ENCODE measurements at regions not wholly inside any gene's neighbourhood (a gene's known extent, or its start where the extent isn't known, plus 50 kb on each side); places are given as distances from the start of the nearest gene placed in this dataset.

- no peak overlapping the region for H3K4ac ChIP-seq (replicated peaks; ENCODE audit: insufficient read length, low read depth, low read length)
- H3K36me3 ChIP-seq (ENCODE audit: control insufficient read depth in 2 of 4, insufficient read depth in 4 of 4, low read length in 3 of 4): no peaks in the 10 kb centered on the region
- no peak overlapping the region for H4K91ac ChIP-seq (replicated peaks; ENCODE audit: insufficient read length, low read length)
- no peaks in the 10 kb centered on the region for H3K79me1 ChIP-seq (ENCODE audit: low read depth, low read length)
- no peak overlapping the region for H3K9ac ChIP-seq (replicated peaks in 1 of 4; ENCODE audit: extremely low read depth in 1 of 4, low read depth in 3 of 4, low read length in 3 of 4)
- ChIA-PET POLR2A (ENCODE audit: partially characterized antibody) (interaction anchor here (0.6 kb wide), 1 partner anchor 293 kb away, joined by 3 read pairs; no protein-coding TSS in a partner anchor), CTCF (ENCODE audit: partially characterized antibody) (no interaction called here)
- no peak overlapping the region for H3K27ac ChIP-seq (ENCODE audit: low read depth, low read length)
- H3K56ac ChIP-seq (replicated peaks; ENCODE audit: insufficient read length, low read depth, low read length): no peak overlapping the region
- TF ChIP-seq CBX8 (IDR thresholded peaks at IDR 0.05; ENCODE audit: borderline replicate concordance, low read depth, low read length) (no peak), HDAC6 (IDR thresholded peaks at IDR 0.05; ENCODE audit: low read depth, low read length) (no peak), TEAD4 (IDR thresholded peaks at IDR 0.05; ENCODE audit: low read depth, low read length) (no peak)
- TF ChIP-seq, protein P1, sequence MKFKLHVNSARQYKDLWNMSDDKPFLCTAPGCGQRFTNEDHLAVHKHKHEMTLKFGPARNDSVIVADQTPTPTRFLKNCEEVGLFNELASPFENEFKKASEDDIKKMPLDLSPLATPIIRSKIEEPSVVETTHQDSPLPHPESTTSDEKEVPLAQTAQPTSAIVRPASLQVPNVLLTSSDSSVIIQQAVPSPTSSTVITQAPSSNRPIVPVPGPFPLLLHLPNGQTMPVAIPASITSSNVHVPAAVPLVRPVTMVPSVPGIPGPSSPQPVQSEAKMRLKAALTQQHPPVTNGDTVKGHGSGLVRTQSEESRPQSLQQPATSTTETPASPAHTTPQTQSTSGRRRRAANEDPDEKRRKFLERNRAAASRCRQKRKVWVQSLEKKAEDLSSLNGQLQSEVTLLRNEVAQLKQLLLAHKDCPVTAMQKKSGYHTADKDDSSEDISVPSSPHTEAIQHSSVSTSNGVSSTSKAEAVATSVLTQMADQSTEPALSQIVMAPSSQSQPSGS (IDR thresholded peaks at IDR 0.05; ENCODE audit: low read length): no peak
- peaks cover 2% of the 10 kb centered on the region; the same call in 1 of the 2 replicates for H3K23me2 ChIP-seq (ENCODE audit: low read depth, low read length)
- no peak overlapping the region for H4K8ac ChIP-seq (ENCODE audit: extremely low read depth, insufficient read depth, low read length)
- H2BK120ac ChIP-seq (replicated peaks; ENCODE audit: low read depth, low read length): no peak overlapping the region
- no peak overlapping the region for H3K14ac ChIP-seq (ENCODE audit: insufficient read length)
- no peak overlapping the region for H3K18ac ChIP-seq (ENCODE audit: extremely low read depth, low read length)
- no peak overlapping the region for H2BK5ac ChIP-seq (ENCODE audit: low read depth, low read length)
- H2AFZ ChIP-seq (ENCODE audit: low read length): no peak overlapping the region
- H3K23ac ChIP-seq (ENCODE audit: insufficient read length): no peak overlapping the region
- no peak for FAIRE-seq
- H3K4me2 ChIP-seq (ENCODE audit: insufficient read depth in 1 of 2, low read depth in 2 of 2, low read length in 2 of 2): no peak overlapping the region
- no peak overlapping the region for H2AK5ac ChIP-seq (ENCODE audit: low read depth, low read length)
- peaks cover 0 to 8% (median 5%) of the 10 kb centered on the region in 4 experiments; a peak in 5 of 7 replicates for H3K4me1 ChIP-seq (replicated peaks in 1 of 4; ENCODE audit: control insufficient read depth in 3 of 4, insufficient read depth in 4 of 4, low read length in 3 of 4)
- no peaks in the 10 kb centered on the region for H3K9me3 ChIP-seq (ENCODE audit: insufficient read depth in 2 of 2, low read depth in 1 of 2, low read length in 1 of 2)
- H3K4me3 ChIP-seq (ENCODE audit: extremely low read depth in 1 of 4, insufficient read depth in 2 of 4, low read depth in 3 of 4, low read length in 4 of 4): no peak overlapping the region
- H3K79me2 ChIP-seq (ENCODE audit: control insufficient read depth in 1 of 2, insufficient read depth in 2 of 2, low read length in 2 of 2): no peaks in the 10 kb centered on the region
- no peak overlapping the region for H2BK20ac ChIP-seq (ENCODE audit: low read length)
- no peak overlapping the region for H2BK15ac ChIP-seq (ENCODE audit: low read length)
- no peaks in the 10 kb centered on the region; a peak in 1 of 7 replicates for H3K27me3 ChIP-seq (replicated peaks in 1 of 4; ENCODE audit: control insufficient read depth in 3 of 4, extremely low read depth in 1 of 4, insufficient read depth in 3 of 4, low read length in 3 of 4)
- no peak overlapping the region for H2BK12ac ChIP-seq (ENCODE audit: low read depth, low read length)
- H4K20me1 ChIP-seq (replicated peaks in 1 of 2; ENCODE audit: control insufficient read depth in 1 of 2, insufficient read depth in 2 of 2, low read length in 2 of 2): no peaks in the 10 kb centered on the region
- DNase-seq (ENCODE audit: low read depth in 1 of 2, low spot score in 2 of 2): no peak
- no peak overlapping the region for H4K5ac ChIP-seq (ENCODE audit: insufficient read length, low read depth, low read length)
Measured at GRCh38 chr7:54186336-54186735, 355.8 kb upstream of the VSTM2A start.

All from H1 (cell line).